ENCODE measurements at regions not wholly inside any gene's neighbourhood (a gene's known extent, or its start where the extent isn't known, plus 50 kb on each side); places are given as distances from the start of the nearest gene placed in this dataset.

DNA sequence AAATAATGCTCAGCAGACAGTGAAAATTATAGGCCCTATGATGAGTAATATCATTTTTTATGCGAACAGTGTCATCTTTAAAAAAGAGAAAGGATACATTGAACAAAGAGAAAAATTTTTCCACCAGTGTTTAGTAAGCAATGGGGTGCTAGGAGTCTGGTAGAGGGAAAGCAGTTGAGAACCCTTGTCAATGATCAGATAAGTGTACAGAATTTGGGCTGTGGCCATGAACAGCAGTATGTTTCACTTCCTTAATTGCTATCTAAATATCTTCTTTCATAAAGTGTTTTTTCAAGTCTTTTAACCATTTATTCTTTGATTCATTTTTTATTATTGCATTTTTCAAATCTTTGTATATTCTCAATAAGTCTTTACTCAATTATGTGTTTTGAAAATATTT is 750.7 kb upstream of the KCND2 start:
- peaks cover 29% of the 10 kb centered on the region for H3K9me3 Mint-ChIP-seq (ENCODE audit: low read depth)
- H3K27me3 Mint-ChIP-seq: no peaks in the 10 kb centered on the region
- no peaks in the 10 kb centered on the region for H3K4me1 Mint-ChIP-seq (ENCODE audit: low read depth)
- H3K4me3 Mint-ChIP-seq (ENCODE audit: low read depth): no peak overlapping the region
- TF ChIP-seq CTCF (IDR thresholded peaks at IDR 0.05; ENCODE audit: unreplicated experiment): no peak
- H3K27ac Mint-ChIP-seq: no peak overlapping the region
- no peaks in the 10 kb centered on the region for H3K36me3 Mint-ChIP-seq (ENCODE audit: insufficient read depth)
- DNase-seq (ENCODE audit: low spot score, unreplicated experiment): no peak

DNA sequence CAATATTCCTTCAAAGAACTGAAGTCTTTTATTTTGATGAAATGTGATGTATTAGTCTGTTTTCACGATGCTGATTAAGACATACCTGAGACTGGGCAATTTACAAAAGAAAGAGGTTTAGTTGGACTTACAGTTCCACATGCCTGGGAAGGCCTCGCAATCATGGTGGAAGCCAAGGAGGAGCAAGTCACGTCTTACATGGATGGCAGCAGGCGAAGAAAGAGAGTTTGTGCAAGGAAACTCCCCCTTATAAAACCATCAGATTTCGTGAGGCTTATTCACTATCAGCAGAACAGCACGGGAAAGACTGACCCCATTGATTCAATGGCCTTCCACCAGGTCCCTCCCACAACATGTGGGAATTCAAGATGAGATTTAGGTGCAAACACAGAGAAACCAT is 750.3 kb upstream of the KCND2 start:
- H3K27ac Mint-ChIP-seq: no peak overlapping the region
- H3K4me3 Mint-ChIP-seq (ENCODE audit: low read depth): no peak overlapping the region
- no peaks in the 10 kb centered on the region for H3K4me1 Mint-ChIP-seq (ENCODE audit: low read depth)
- H3K27me3 Mint-ChIP-seq: no peaks in the 10 kb centered on the region
- no peak for DNase-seq (ENCODE audit: low spot score, unreplicated experiment)
- no peaks in the 10 kb centered on the region for H3K36me3 Mint-ChIP-seq (ENCODE audit: insufficient read depth)
- H3K9me3 Mint-ChIP-seq (ENCODE audit: low read depth): peaks cover 33% of the 10 kb centered on the region
- TF ChIP-seq CTCF (IDR thresholded peaks at IDR 0.05; ENCODE audit: unreplicated experiment): no peak

GRCh38 chr7:119545118-119545517 is 727.9 kb upstream of the KCND2 start:
- TF ChIP-seq CTCF (IDR thresholded peaks at IDR 0.05; ENCODE audit: unreplicated experiment): no peak
- no peak for DNase-seq (ENCODE audit: low spot score, unreplicated experiment)
- Mint-ChIP-seq H3K4me3 (ENCODE audit: low read depth) (no peak overlapping the region), H3K4me1 (ENCODE audit: low read depth) (peaks cover 11% of the 10 kb centered on the region), H3K27me3 (no peaks in the 10 kb centered on the region), H3K27ac (no peak overlapping the region), H3K9me3 (ENCODE audit: low read depth) (no peaks in the 10 kb centered on the region), H3K36me3 (ENCODE audit: insufficient read depth) (no peaks in the 10 kb centered on the region)

GRCh38 chr7:119555788-119556187 is 717.2 kb upstream of the KCND2 start:
- Mint-ChIP-seq H3K9me3 (ENCODE audit: low read depth) (no peaks in the 10 kb centered on the region), H3K27me3 (no peaks in the 10 kb centered on the region), H3K4me1 (ENCODE audit: low read depth) (no peaks in the 10 kb centered on the region)

DNA sequence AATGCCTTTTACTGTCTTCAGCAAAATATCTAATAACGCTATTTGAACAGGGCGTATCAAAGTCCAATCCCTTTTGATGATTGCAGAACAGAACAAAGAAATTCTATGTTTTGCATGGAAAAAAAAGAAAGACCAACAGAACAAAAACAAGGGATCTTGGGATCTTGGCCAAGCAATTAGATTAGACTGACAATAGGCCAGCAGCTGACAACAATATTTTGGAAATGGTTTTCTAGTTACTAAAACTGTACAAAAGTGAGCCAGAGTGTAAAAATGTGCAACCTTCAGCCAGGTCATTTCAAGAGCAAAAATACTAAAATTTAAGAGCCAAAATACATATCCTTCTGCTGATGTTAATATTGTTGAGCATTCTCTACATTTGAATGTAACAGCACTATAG is 716.5 kb upstream of the KCND2 start:
- no peaks in the 10 kb centered on the region for H3K4me1 Mint-ChIP-seq (ENCODE audit: low read depth)
- H3K36me3 Mint-ChIP-seq (ENCODE audit: insufficient read depth): no peaks in the 10 kb centered on the region
- no peak for DNase-seq (ENCODE audit: low spot score, unreplicated experiment)
- no peaks in the 10 kb centered on the region for H3K9me3 Mint-ChIP-seq (ENCODE audit: low read depth)
- TF ChIP-seq CTCF (IDR thresholded peaks at IDR 0.05; ENCODE audit: unreplicated experiment): no peak
- H3K4me3 Mint-ChIP-seq (ENCODE audit: low read depth): no peak overlapping the region
- no peak overlapping the region for H3K27ac Mint-ChIP-seq
- no peaks in the 10 kb centered on the region for H3K27me3 Mint-ChIP-seq

More at GRCh38 chr7:119555788-119556187, 717.2 kb upstream of the KCND2 start:
- H3K27ac Mint-ChIP-seq: no peak overlapping the region
- TF ChIP-seq CTCF (IDR thresholded peaks at IDR 0.05; ENCODE audit: unreplicated experiment): no peak
- H3K36me3 Mint-ChIP-seq (ENCODE audit: insufficient read depth): no peaks in the 10 kb centered on the region
- DNase-seq (ENCODE audit: low spot score, unreplicated experiment): no peak
- no peak overlapping the region for H3K4me3 Mint-ChIP-seq (ENCODE audit: low read depth)
